T-helper 22 cell (primary cell): ENCODE measurements at regions not wholly inside any gene's neighbourhood (a gene's known extent, or its start where the extent isn't known, plus 50 kb on each side); places are given as distances from the start of the nearest gene placed in this dataset.

Source experiments
- DNase-seq: peaks from one replicate; pipeline ENCODE4 v3.0.0-alpha.2; 2020; ENCODE audit warnings: low read depth

DNA sequence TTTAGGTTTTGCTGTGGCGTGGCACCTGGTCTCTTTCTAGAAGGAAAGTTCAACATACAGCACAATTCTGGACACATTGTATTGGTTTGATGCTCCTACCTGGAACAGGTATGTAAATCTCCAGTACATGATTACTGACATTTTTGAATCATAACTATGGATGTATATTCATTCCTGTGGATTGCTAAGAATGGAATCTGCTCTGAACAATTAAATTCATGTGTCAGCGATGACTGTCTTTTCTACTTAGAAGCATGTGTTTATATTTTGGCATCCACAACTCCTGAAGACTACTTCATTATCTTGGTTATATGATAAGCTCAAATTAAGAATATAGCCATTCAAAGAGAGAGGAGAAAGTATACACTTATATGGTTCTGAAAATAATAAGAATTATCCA, 291.8 kb downstream of the CHRM3 start:
- no peak for DNase-seq

DNA sequence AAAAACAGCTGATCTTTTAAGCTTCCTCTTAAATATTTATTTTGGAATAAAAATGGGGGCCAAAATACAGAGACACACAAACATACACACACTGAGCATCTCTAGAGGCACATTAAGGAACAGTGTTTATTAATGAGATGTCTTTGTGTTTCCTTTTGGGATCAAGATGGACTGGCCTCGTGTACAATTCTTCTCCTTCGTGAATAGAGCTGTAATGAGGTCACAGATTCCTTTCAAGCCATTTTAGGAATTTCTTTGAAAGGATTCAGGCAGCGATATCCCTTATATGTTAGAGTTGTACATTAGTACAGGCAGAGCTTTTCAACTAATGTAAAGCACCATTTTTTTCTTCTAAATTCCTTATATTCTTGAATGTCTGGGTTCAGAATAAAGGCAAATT, 295.7 kb downstream of the CHRM3 start:
- DNase-seq: no peak

DNA sequence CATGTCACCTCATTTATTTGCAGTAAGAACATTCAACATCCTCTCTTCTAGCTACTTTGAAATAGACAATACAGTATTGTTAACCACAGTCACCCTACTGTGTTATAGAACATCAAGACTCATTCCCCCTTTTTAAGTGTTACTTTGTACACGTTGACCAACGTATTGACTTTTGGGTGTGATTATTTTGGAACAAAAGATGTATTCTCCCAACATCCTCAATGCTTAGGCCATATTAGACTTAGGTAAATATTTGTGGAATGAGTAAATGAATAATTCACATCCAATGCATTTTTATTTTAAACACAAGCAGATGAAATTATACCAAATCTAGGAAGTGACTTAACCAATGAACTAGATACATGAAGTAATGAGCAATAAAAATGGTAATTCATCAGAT, 296.6 kb downstream of the CHRM3 start:
- no peak for DNase-seq

DNA sequence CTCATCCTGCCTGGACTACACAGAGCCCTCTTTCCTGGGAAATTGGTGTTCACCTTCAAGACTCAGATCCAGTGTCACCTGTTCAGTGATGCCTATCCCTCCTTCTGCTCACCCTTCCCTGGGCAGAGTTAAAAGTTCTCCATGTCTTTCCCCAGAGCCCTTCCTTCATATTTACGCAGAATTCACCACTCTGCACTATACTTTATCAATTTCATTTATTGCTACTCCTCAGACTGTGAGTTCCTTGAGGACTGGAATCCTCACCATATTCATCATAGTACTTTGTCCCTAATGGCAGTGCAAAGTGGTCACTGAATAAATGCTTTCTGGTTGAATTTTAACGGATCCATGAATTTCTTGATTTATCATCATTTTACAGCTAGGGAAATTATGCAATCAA, 300.0 kb downstream of the CHRM3 start:
- no peak for DNase-seq

DNA sequence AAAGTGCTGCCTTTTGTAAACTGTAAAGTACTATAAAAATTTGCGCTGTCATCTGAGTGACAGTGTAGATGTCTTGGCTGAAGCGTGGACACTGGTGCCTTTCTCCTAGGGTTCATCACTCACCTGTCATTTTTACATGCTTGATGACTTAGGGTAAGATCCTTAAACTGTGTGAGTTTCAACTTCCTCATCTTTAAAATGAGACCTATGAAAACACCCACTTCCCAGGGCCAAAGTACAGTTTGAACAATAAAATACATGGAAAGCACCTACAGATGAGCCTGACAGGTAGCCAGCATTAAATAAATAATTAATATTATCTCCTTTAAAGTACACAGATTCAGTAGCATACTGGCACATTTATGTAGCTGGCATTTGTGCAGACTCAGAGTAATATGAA, 309.9 kb downstream of the CHRM3 start:
- no peak for DNase-seq

DNA sequence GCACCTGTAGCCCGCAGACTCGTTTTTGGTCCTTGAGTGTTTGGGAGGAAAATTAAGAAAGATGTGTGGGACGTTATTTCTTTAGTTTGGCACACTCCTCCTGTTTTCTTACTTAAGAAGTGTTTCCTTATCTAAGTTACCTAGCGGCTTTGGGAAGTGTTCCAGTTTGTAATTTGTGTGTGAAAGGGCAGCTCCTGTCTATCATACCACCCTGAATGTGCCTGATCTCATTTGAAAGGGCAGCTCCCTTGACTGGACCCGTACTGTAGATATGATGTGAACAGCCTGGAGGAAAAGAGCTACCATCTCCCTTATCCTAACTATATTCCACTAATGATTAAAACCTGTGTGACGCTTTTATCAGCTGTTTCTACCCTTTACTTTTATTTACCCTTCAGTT, 314.3 kb downstream of the CHRM3 start:
- no peak for DNase-seq

DNA sequence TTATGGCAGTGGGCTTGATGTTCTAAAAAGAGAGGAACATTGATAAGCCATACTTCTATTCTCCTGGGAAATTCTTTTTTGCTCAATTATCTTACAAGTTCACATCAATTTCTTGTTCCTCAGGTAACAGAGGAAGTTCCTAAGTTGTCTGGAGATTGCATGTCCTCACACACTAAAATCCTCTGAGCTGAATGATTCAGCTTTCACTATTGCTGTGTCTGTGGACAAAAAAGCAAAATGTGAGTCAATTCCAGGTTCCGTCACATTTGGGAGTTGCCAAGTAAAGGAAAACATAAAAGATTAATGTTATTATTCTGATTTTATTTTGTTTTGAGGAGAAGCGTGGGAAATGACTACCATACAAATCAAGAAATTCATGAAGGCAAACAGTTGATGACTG, 316.7 kb downstream of the CHRM3 start:
- no peak for DNase-seq

DNA sequence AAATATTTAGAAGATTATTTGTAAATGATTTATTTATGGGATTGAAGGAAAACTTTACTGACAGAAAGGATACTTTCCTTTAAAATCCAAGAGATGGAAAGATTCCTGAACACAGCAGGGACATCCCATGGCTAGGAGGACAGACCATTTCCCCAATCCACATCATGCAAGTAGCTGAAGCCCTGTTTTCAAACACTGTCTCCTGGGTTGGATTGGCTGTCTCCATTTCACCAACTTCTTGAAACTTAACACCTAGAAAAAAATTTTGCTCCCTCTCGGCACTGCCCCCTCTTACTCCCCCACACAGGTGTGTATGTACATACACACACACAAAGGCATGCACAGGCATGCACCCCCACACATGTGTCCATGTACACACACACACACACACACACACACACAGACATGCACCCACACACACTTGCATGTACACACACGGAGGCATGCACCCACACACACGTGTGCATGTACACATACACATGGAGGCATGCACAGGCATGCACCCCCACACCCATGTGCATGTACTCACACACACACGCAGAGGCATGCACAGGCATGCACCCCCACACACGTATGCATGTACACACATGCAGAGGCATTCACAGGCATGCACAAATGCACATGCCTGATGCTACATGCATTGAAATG, 320.0 kb downstream of the CHRM3 start:
- DNase-seq: no peak

DNA sequence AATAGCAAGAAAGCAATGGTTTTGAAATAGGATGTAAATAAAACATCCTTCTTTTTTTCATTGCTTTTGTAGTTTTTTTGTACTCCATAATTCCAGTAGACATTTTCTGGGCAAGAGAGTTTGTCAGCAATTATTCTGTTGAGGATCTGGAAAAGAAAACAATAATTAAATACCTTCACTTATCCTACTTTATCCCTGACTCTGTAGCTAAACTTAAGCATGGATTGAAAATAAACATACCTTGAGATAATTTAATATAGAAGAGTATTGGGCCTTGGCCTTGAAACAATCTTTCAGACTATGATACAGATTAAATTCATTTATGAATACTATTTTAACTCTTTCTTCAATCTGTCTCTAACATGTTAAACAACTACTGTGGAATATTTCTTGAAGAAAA, 321.2 kb downstream of the CHRM3 start:
- no peak for DNase-seq

DNA sequence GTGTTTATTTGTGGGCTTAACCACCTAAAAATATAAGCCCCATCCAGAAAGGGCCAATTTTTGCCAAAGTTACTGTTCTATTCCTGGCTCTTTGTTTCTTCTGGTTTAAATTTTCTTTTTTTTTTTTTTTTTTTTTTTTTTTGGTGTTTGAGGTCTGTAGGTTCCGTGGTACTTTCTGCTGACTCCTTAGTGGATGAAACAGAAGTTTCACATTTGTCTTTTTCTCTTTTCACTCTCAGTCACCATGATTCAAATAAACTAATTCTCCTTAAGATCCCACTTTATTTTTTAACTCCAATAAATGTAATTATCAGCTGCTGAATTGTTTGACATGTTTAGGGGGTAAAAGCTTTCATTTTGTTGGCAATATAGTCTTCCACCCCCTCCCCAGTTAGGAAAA, 322.3 kb downstream of the CHRM3 start:
- no peak for DNase-seq

DNA sequence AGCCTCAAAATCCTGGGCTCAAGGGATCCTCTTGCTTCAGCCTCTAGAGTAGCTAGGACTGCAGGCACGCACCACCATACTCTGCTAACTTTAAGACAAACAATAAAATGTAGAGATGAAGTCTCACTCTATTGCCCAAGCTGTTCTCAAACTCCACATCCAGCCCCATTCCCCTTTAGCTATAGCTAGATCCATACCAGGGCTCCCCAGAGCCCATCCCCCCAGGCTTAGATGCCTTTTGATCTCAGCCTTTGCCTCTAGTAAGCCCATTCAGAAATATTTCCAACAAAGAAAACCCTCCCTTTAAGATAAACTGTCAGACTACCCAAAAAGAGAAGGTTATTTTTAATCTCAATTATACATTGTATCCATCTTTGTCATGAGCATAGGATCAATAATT, 325.4 kb downstream of the CHRM3 start:
- no peak for DNase-seq

DNA sequence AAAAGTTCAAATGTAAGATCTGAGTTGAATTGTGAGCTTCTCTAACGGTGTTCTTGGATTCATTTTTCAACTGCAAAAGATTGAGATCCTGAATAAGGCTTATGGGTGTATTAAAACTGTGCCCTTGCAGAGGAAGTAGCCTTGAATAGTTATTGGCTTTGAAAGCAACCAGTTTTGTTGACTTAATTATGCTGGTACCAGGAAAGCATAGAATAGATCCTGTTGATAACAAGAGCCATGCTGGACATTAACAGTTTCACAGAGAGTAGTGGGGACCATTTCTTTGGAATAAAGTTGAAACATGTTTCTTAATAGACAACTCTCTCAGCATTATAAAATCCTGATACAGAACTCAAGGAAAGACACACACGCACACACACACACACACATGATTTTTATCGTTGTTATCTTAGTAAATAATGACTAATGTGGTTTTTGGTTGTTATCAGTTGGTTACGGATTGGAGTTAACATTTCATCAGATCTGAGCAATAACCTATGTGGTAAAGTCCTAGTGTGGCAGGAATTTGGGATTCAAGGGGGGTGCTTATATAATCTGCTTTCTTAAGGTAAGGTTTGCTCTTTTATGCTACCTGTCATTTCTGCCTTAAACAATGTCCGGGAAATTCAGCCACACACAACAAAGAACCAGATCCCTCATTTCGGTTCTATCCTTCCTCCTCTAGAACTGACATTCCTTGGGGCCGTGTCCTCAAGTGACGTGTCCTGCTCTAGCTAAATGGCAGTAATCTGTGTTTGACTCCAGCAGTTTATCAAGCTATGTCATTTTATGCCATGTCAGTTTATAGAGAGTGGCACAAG, 330.9 kb downstream of the CHRM3 start:
- DNase-seq: no peak

DNA sequence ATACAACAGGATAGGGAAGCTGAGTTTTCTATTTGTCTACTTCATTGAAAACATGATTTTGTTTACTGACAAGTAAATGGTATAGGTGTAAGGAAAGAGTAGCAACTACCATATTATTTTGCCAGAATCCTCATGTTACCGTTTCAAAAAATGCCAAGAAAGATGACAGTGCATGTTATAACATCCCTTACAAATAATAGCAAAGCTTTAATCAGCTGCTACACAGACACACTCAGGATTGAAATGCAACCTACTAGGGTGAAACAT, 331.5 kb downstream of the CHRM3 start:
- DNase-seq: no peak

DNA sequence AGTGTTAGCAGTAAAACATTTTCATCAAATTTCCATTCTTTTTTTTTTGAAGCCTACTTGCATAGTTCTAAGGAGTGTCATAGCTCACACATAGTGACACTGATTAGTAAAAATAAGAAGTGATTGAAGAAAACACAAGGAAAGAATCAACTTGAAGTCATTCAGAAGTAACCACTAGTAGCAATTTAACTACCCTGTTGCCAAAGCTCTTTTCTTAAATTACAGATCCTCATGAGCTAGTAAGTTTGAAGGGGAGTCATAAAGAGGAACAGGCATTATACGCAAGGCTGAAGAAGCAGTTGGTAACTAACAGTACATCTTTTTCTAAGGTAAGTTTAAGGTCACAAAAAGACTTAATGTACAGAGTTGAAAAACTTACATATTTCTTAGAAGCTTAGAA, 332.2 kb downstream of the CHRM3 start:
- DNase-seq: no peak

DNA sequence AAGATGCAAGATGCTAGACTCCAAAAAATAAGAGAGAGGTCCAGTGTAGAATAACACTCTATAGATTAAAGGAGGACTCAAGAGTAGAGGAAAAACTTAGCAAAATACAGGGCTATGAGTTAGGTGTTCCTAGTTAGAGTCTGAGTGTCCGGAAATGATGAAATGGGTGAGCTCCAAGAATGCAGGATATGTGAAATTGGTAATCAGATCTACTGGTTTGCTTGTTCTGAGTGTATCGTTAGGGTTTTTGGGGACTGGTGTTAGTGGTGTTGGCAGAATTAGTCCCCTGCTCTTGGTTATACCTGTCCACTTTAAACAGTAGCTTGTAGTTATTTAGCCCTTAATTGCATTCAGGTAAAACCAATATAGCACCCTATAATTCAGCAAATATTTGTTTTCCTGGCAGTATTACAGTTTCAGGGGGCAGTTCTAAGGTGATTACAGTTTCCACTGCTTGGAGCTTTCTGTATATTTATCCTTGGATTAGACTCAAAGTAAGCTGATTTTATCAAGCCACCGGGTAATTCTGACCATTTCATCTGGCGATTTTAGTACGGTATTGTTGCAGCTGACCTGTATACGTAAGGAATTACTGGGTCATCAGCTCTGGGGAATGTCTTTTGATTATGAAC, 332.7 kb downstream of the CHRM3 start:
- no peak for DNase-seq

DNA sequence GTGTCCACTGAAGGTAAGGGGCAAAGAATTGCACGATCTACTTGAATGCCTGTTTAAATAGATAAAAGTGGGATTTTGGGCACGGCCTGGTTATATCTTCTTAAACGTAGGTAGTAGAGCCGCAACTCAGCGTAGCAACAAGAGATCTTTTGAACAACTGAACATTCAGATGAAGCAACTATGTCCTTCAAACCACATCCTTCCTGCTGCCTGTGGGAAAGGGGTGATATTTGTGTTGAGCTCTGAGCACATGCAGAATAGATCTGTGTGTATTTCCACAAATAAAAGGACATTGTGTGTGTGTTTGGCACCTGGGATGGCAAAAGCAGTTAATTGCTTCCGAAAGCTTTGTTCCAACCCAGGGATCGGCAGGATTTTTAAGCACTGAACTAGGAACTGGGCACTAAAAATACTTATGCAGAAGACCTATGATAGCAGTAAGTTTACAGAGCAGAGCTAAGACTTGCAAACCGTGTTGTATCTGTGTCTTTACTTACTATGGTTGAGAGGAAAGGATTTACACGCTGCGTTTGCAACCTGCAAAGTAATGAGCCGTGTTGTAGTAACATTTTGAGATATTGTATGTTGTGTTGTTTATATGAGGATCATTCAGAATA, 333.4 kb downstream of the CHRM3 start:
- peak; percentile 29 for DNase-seq

DNA sequence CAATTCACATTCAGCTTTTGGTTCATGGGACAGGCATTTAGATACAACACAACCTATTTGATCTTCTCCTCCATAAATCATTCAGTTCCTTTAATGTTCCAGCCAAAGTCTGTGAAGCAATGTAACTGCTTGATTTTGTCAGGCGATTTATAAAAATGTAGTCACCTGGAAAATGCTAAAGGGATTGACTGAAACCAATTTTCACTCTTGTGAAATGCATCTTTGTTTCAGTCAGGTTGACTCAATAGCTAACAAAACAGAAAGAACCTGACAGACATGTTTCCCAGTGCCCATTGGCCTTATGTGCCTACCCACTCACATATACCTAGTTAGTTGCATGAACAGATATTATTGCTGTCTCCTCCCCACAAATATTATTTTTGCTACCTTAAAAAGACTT, 335.7 kb downstream of the CHRM3 start:
- DNase-seq: no peak

DNA sequence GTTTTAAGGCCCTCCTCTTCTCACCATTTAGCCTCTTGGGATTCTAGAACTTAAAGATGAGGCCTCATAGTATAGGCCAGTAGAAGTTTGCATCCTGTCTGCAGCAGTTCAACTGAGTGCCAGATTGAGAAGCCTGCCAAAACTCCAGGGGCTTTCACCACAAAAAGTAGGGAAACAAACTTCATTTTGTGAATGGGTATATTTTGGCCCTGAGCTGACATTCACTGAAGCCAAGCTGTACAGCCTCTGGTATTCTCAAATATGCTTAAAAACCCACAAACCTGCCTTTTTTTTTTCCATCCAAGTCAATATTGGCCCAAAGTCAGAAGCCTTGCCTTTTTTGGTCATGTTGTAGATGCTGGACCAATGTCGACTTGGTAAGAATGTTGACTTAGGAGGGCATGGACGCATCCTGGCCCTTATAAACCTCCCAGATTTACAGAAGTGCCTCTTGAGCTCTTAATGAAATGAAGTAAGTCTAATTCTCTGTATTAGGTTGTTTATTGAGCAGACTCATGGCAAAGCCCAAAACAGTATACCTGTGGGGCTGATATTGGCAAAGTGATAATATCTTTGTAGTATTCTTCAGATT, 337.5 kb downstream of the CHRM3 start:
- DNase-seq: no peak

DNA sequence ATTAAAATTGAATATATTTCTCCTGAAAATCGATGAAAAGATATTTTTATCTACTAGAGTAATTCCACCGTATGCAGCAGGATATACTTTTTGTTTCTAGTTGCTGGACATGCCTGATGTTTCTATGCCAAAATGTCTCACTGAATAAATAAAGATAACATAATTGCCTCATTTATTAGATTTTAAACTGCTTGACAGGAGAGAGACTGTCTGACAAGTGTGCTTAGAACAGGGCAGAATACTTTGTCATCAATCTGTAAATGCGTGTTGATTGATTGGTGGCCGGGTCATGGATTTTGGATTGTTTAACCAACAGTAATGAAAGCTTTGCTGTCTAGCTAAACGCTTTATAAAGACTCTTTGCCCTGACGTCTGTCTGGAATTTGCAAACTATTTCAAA, 339.0 kb downstream of the CHRM3 start:
- DNase-seq: no peak

DNA sequence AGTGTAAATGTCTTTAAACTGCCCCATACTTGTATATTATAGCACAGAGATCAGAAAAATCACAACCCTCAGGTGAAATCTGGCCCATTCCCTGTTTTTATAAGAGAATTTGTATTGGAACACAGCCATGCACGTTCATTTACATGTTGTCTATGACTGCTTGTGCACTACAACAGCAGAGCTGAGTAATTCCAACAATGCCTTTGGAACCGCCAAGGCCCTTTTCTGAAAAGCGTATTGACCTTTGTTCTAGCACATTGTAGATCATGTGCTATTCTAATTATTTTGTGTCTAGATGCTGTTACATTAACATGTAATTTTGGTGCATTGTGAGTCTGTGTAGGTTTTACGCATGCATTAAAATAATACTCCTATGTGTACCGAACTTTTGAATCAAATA, 339.6 kb downstream of the CHRM3 start:
- no peak for DNase-seq

DNA sequence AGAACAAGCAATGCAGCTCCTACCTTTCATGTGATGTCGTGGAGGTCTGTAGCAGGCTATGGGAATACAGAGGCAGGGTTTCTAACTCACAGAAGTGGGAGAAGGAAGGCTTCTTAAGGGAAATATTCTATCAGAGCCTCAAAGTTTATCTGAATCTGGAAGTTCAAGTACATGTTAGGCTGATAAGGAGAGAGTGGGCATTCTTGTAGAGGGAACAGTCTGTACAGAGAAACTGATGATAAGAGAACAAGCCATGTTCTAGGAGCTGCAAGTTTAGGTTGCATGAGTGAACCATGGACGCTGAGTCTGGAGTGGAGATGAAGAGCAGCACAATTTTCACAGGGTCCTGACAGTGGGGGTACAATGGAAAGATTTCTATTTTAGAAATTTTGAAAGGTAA, 344.0 kb downstream of the CHRM3 start:
- DNase-seq: no peak

DNA sequence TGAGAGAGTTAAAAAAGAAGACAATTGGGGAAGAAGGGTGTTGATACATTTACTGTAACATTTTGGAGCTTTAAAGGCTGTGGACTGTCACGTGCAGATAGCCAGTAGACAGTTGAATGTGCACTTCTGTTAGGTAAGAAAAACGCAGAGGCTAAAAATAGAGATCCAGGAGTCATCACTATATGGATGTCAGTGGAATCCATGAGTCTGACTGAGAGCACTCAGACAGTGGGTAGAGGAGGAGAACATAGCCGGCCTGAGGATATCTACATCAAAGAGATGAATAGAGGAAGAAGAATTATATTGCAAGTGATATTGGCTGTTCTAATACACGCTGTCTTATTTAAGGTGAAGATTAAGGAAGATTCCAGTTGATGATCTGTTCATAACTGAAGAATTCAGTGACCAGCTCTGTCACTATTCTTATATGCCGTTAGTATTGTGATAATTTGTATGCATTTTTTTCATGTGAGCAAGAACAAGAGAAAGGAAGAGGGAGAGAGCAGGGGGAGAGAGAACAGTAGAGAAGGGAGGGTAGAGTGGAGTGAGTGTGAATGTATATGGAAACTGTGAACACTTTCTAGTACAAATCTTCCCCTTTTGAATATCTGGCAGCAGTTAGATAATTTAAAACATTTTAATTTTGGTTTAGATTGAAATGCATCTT, 344.8 kb downstream of the CHRM3 start:
- DNase-seq: no peak
